BLaER1 treated with 17β-estradiol and CSF1 and Interleukin-3, amounts not matched to agents 10 nM and 100 nM (cell line): ENCODE measurements at regions not wholly inside any gene's neighbourhood (a gene's known extent, or its start where the extent isn't known, plus 50 kb on each side); places are given as distances from the start of the nearest gene placed in this dataset.

ENCODE experiments used
- H3K27ac ChIP-seq, 11 experiments: shearing (Covaris generic); formaldehyde crosslinking; 2 replicates each; pipeline ENCODE4 v1.8.1; 2022
- H3K27me3 ChIP-seq, 11 experiments: shearing (Covaris generic); formaldehyde crosslinking; 2 replicates each; pipeline ENCODE4 v1.8.1; 2022
- H3K36me3 ChIP-seq, 11 experiments: shearing (Covaris generic); formaldehyde crosslinking; 2 replicates each; pipeline ENCODE4 v1.8.1; 2022
- H3K4me1 ChIP-seq, 10 experiments: shearing (Covaris generic); formaldehyde crosslinking; 2 replicates each; pipeline ENCODE4 v1.8.1; 2022
- H3K4me2 ChIP-seq, 11 experiments: shearing (Covaris generic); formaldehyde crosslinking; 2 replicates each; pipeline ENCODE4 v1.8.1; 2022
- H3K4me3 ChIP-seq, 10 experiments: shearing (Covaris generic); formaldehyde crosslinking; 2 replicates each; pipeline ENCODE4 v1.8.1; 2022
- H3K9ac ChIP-seq, 11 experiments: shearing (Covaris generic); formaldehyde crosslinking; 2 replicates each; pipeline ENCODE4 v1.8.1; 2022
- H3K9me3 ChIP-seq, 11 experiments: shearing (Covaris generic); formaldehyde crosslinking; replicated peaks in 1 of 11; 2 replicates each; pipeline ENCODE4 v1.8.1; 2022
- H4K20me1 ChIP-seq, 11 experiments: shearing (Covaris generic); formaldehyde crosslinking; 2 replicates each; pipeline ENCODE4 v1.8.1; 2022
- Cebpa-rat ChIP-seq, 11 experiments: shearing (Covaris generic); IDR thresholded peaks; 2 replicates each; pipeline ENCODE4 v1.8.1; 2022

GRCh38 chr12:19960527-19960926 lies 407.8 kb upstream of the PDE3A start:
- H3K9me3 ChIP-seq: peaks cover 0 to 8% (median 0%) of the 10 kb centered on the region in 11 experiments; a peak in 1 of 22 replicates
- peak overlapping the region in 3 of 11 experiments; percentile 24 to 65 (median 55); a peak in 3 of 22 replicates for H3K27ac ChIP-seq
- no peak overlapping the region for H3K9ac ChIP-seq
- H3K4me1 ChIP-seq: peaks cover 0 to 24% (median 3%) of the 10 kb centered on the region in 10 experiments; a peak in 9 of 20 replicates
- H3K27me3 ChIP-seq: no peaks in the 10 kb centered on the region
- H4K20me1 ChIP-seq: no peaks in the 10 kb centered on the region
- peak overlapping the region in 3 of 11 experiments; percentile 20 to 59 (median 34); a peak in 4 of 22 replicates for H3K4me2 ChIP-seq
- no peaks in the 10 kb centered on the region for H3K36me3 ChIP-seq
- no peak for TF ChIP-seq Cebpa-rat (IDR thresholded peaks at IDR 0.05)
- no peak overlapping the region for H3K4me3 ChIP-seq

GRCh38 chr12:19962192-19962591 lies 406.1 kb upstream of the PDE3A start:
- H3K9ac ChIP-seq: no peak overlapping the region
- TF ChIP-seq Cebpa-rat (IDR thresholded peaks at IDR 0.05): no peak
- H3K4me1 ChIP-seq: peaks cover 5 to 28% (median 8%) of the 10 kb centered on the region in 10 experiments

GRCh38 chr12:19963972-19964371 lies 404.4 kb upstream of the PDE3A start:
- peaks cover 17 to 35% (median 21%) of the 10 kb centered on the region in 10 experiments for H3K4me1 ChIP-seq
- peak in 1 of 11 experiments; percentile 35; a peak in 1 of 22 replicates for TF ChIP-seq Cebpa-rat (IDR thresholded peaks at IDR 0.05)
- H3K4me3 ChIP-seq: no peak overlapping the region
- peaks cover 0 to 8% (median 0%) of the 10 kb centered on the region in 11 experiments; a peak in 1 of 22 replicates for H3K9me3 ChIP-seq
- H3K36me3 ChIP-seq: no peaks in the 10 kb centered on the region
- H3K27me3 ChIP-seq: no peaks in the 10 kb centered on the region
- H4K20me1 ChIP-seq: no peaks in the 10 kb centered on the region
- no peak overlapping the region for H3K9ac ChIP-seq
- no peak overlapping the region for H3K27ac ChIP-seq
- H3K4me2 ChIP-seq: no peak overlapping the region

More at GRCh38 chr12:19962192-19962591, 406.1 kb upstream of the PDE3A start:
- no peak overlapping the region for H3K4me3 ChIP-seq
- H3K4me2 ChIP-seq: no peak overlapping the region
- H3K9me3 ChIP-seq: peaks cover 0 to 8% (median 0%) of the 10 kb centered on the region in 11 experiments; a peak in 1 of 22 replicates
- no peak overlapping the region for H3K27ac ChIP-seq
- H3K27me3 ChIP-seq: no peaks in the 10 kb centered on the region
- H4K20me1 ChIP-seq: no peaks in the 10 kb centered on the region
- no peaks in the 10 kb centered on the region for H3K36me3 ChIP-seq

GRCh38 chr12:19964549-19964948 lies 403.8 kb upstream of the PDE3A start:
- Histone ChIP-seq H3K27ac (no peak overlapping the region), H4K20me1 (no peaks in the 10 kb centered on the region), H3K9ac (no peak overlapping the region), H3K27me3 (no peaks in the 10 kb centered on the region), H3K4me1 (peaks cover 17 to 30% (median 21%) of the 10 kb centered on the region in 10 experiments), H3K4me2 (no peak overlapping the region), H3K9me3 (peaks cover 0 to 8% (median 0%) of the 10 kb centered on the region in 11 experiments; a peak in 1 of 22 replicates), H3K4me3 (no peak overlapping the region), H3K36me3 (no peaks in the 10 kb centered on the region)
- no peak for TF ChIP-seq Cebpa-rat (IDR thresholded peaks at IDR 0.05)

GRCh38 chr12:19965196-19966038 lies 402.9 kb upstream of the PDE3A start:
- Histone ChIP-seq H3K4me3 (no peak overlapping the region), H4K20me1 (no peaks in the 10 kb centered on the region), H3K4me1 (peaks cover 17 to 23% (median 19%) of the 10 kb centered on the region in 10 experiments), H3K9me3 (peaks cover 0 to 8% (median 0%) of the 10 kb centered on the region in 11 experiments; a peak in 1 of 22 replicates), H3K4me2 (no peak overlapping the region), H3K9ac (no peak overlapping the region), H3K27ac (no peak overlapping the region), H3K36me3 (no peaks in the 10 kb centered on the region), H3K27me3 (no peaks in the 10 kb centered on the region)
- TF ChIP-seq Cebpa-rat (IDR thresholded peaks at IDR 0.05): no peak

GRCh38 chr12:19967001-19967400 lies 401.3 kb upstream of the PDE3A start:
- Histone ChIP-seq H3K9ac (peak overlapping the region in 3 of 11 experiments; percentile 26 to 59 (median 47); a peak in 6 of 22 replicates), H3K9me3 (no peaks in the 10 kb centered on the region), H4K20me1 (no peaks in the 10 kb centered on the region), H3K27ac (peak overlapping the region in 9 of 11 experiments; percentile 47 to 82 (median 62); a peak in 17 of 22 replicates), H3K4me3 (no peak overlapping the region), H3K27me3 (no peaks in the 10 kb centered on the region), H3K36me3 (no peaks in the 10 kb centered on the region), H3K4me1 (peaks cover 18 to 28% (median 19%) of the 10 kb centered on the region in 10 experiments), H3K4me2 (peak overlapping the region; percentile 14 to 79 (median 64); a peak in 20 of 22 replicates)
- TF ChIP-seq Cebpa-rat (IDR thresholded peaks at IDR 0.05): no peak

- Histone ChIP-seq H3K36me3 (no peaks in the 10 kb centered on the region), H3K4me1 (peaks cover 20 to 32% (median 23%) of the 10 kb centered on the region in 10 experiments), H3K27ac (peak overlapping the region in 9 of 11 experiments; percentile 47 to 82 (median 62); a peak in 17 of 22 replicates), H3K9ac (peak overlapping the region in 3 of 11 experiments; percentile 26 to 59 (median 47); a peak in 6 of 22 replicates), H3K9me3 (no peaks in the 10 kb centered on the region), H3K4me2 (peak overlapping the region; percentile 14 to 79 (median 64); a peak in 21 of 22 replicates), H4K20me1 (no peaks in the 10 kb centered on the region), H3K27me3 (no peaks in the 10 kb centered on the region), H3K4me3 (no peak overlapping the region)
- TF ChIP-seq Cebpa-rat (IDR thresholded peaks at IDR 0.05): peak in 4 of 11 experiments; percentile 25 to 84 (median 52); a peak in 4 of 22 replicates
Measured at GRCh38 chr12:19967431-19967830, 400.9 kb upstream of the PDE3A start.

- Histone ChIP-seq H3K36me3 (no peaks in the 10 kb centered on the region), H3K27me3 (no peaks in the 10 kb centered on the region), H3K27ac (no peak overlapping the region), H4K20me1 (no peaks in the 10 kb centered on the region), H3K9me3 (no peaks in the 10 kb centered on the region), H3K4me1 (peaks cover 30 to 45% (median 35%) of the 10 kb centered on the region in 10 experiments), H3K4me2 (no peak overlapping the region), H3K9ac (no peak overlapping the region), H3K4me3 (no peak overlapping the region)
- no peak for TF ChIP-seq Cebpa-rat (IDR thresholded peaks at IDR 0.05)
Measured at GRCh38 chr12:19970116-19970515, 398.2 kb upstream of the PDE3A start.

- no peaks in the 10 kb centered on the region for H4K20me1 ChIP-seq
- no peak overlapping the region for H3K27ac ChIP-seq
- no peaks in the 10 kb centered on the region for H3K27me3 ChIP-seq
- no peak for TF ChIP-seq Cebpa-rat (IDR thresholded peaks at IDR 0.05)
- no peaks in the 10 kb centered on the region for H3K36me3 ChIP-seq
- H3K4me2 ChIP-seq: no peak overlapping the region
- no peaks in the 10 kb centered on the region for H3K9me3 ChIP-seq
- H3K4me3 ChIP-seq: no peak overlapping the region
- peaks cover 30 to 45% (median 35%) of the 10 kb centered on the region in 10 experiments for H3K4me1 ChIP-seq
- no peak overlapping the region for H3K9ac ChIP-seq
Measured at GRCh38 chr12:19970821-19971220, 397.5 kb upstream of the PDE3A start.
